Spleen (tissue), 7 donors: ENCODE measurements at regions not wholly inside any gene's neighbourhood (a gene's known extent, or its start where the extent isn't known, plus 50 kb on each side); places are given as distances from the start of the nearest gene placed in this dataset.

Source experiments
- POLR2A ChIP-seq, 3 donors: fragments of 450-650 bp; IDR thresholded peaks; one replicate each; pipeline ENCODE4 v1.5.1; 2017; ENCODE audit warnings: antibody characterized with exemption in 3 of 3, mild to moderate bottlenecking in 1 of 3
- POLR2AphosphoS5 ChIP-seq, 3 donors: sonication (generic); formaldehyde crosslinking; IDR thresholded peaks; one replicate each; pipeline ENCODE4 v1.5.1; 2017; ENCODE audit warnings: antibody characterized with exemption in 3 of 3
- TF ChIP-seq, protein P1 (sequence below), 11 experiments: fragments of 200-600 bp in 7 of 11; fragments of 450-650 bp in 4 of 11; sonication (generic) in 4 of 11; IDR thresholded peaks in 8 of 11; conservative IDR thresholded peaks in 3 of 11; 1 replicate in 7 of 11; 2 replicates in 4 of 11; pipeline versions ENCODE4 v1.4.0 to v1.8.0; 2016 to 2021; ENCODE audit warnings: antibody characterized with exemption in 11 of 11, inconsistent platforms in 4 of 11, mild to moderate bottlenecking in 1 of 11
- donor health status: DM: no; HTN: no; CAD: no; lungs with moderate emphysema.
- donor health status: DM: no; HTN: no; CAD: no.
- donor health status: DM: no; HTN: no; CAD: no.

GRCh38 chr7:52670608-52671225 lies 364.7 kb upstream of the POM121L12 start:
- TF ChIP-seq, protein P1, sequence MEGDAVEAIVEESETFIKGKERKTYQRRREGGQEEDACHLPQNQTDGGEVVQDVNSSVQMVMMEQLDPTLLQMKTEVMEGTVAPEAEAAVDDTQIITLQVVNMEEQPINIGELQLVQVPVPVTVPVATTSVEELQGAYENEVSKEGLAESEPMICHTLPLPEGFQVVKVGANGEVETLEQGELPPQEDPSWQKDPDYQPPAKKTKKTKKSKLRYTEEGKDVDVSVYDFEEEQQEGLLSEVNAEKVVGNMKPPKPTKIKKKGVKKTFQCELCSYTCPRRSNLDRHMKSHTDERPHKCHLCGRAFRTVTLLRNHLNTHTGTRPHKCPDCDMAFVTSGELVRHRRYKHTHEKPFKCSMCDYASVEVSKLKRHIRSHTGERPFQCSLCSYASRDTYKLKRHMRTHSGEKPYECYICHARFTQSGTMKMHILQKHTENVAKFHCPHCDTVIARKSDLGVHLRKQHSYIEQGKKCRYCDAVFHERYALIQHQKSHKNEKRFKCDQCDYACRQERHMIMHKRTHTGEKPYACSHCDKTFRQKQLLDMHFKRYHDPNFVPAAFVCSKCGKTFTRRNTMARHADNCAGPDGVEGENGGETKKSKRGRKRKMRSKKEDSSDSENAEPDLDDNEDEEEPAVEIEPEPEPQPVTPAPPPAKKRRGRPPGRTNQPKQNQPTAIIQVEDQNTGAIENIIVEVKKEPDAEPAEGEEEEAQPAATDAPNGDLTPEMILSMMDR (IDR thresholded peaks at IDR 0.05 in 8 of 11, conservative IDR thresholded peaks at IDR 0.05 in 3 of 11) = no peak
- no peak for TF ChIP-seq POLR2A (IDR thresholded peaks at IDR 0.05)
- TF ChIP-seq POLR2AphosphoS5 (IDR thresholded peaks at IDR 0.05) = no peak
